ENCODE measurements at regions not wholly inside any gene's neighbourhood (a gene's known extent, or its start where the extent isn't known, plus 50 kb on each side); places are given as distances from the start of the nearest gene placed in this dataset.
"Not testable (repeated sequence)": the region's sequence is repeated elsewhere in the genome, so short reads cannot be mapped to it uniquely, and the experiment has no call there.

GRCh38 chr3:190968616-190969015 is 106.1 kb upstream of the GMNC start:
- no CpG with 5 or more reads among the region's 2 CpGs for WGBS (ENCODE audit: extremely low coverage, insufficient coverage, low lambda C conversion rate)
- no peak overlapping the region for H3K27ac ChIP-seq (ENCODE audit: low read depth, low read length)
- peak; percentile 33 for DNase-seq

GRCh38 chr3:190964931-190965330 is 102.4 kb upstream of the GMNC start:
- not testable (repeated sequence) for H3K23ac ChIP-seq (ENCODE audit: low read length); H3K27me3 ChIP-seq (ENCODE audit: insufficient read depth, low read length, poor library complexity); H2AK5ac ChIP-seq (ENCODE audit: low read length); H3K4ac ChIP-seq (ENCODE audit: low read depth, low read length); H4K8ac ChIP-seq (ENCODE audit: low read depth, low read length); H3K36me3 ChIP-seq (ENCODE audit: control insufficient read depth, insufficient read depth, low read length); H3K4me3 ChIP-seq (ENCODE audit: low read length); H2BK15ac ChIP-seq (replicated peaks; ENCODE audit: low read depth); H2BK5ac ChIP-seq (ENCODE audit: low read length); H3K4me1 ChIP-seq (ENCODE audit: control insufficient read depth, low read depth, low read length); DNase-seq; H3K79me2 ChIP-seq (ENCODE audit: control insufficient read depth, insufficient read depth, low read length); H4K5ac ChIP-seq (ENCODE audit: low read length); H3K79me1 ChIP-seq (ENCODE audit: low read length); H2BK120ac ChIP-seq (ENCODE audit: low read depth, low read length); H3K9ac ChIP-seq (ENCODE audit: low read length); H3K4me2 ChIP-seq (ENCODE audit: low read length); H3K27ac ChIP-seq (ENCODE audit: low read depth, low read length); H3K18ac ChIP-seq (ENCODE audit: low read length)
- WGBS (ENCODE audit: extremely low coverage, insufficient coverage, low lambda C conversion rate): no CpG with 5 or more reads among the region's 20 CpGs
- H3K56ac ChIP-seq (ENCODE audit: low read length): peak overlapping the region; percentile 56

More at GRCh38 chr3:190968616-190969015, 106.1 kb upstream of the GMNC start:
- Histone ChIP-seq H2BK15ac (replicated peaks; ENCODE audit: low read depth) (no peak overlapping the region), H3K9ac (ENCODE audit: low read length) (no peak overlapping the region), H4K8ac (ENCODE audit: low read depth, low read length) (no peak overlapping the region), H3K4ac (ENCODE audit: low read depth, low read length) (no peak overlapping the region), H4K5ac (ENCODE audit: low read length) (no peak overlapping the region), H3K79me1 (ENCODE audit: low read length) (no peaks in the 10 kb centered on the region), H2BK5ac (ENCODE audit: low read length) (no peak overlapping the region), H3K27me3 (ENCODE audit: insufficient read depth, low read length, poor library complexity) (no peaks in the 10 kb centered on the region), H3K36me3 (ENCODE audit: control insufficient read depth, insufficient read depth, low read length) (no peaks in the 10 kb centered on the region), H3K4me1 (ENCODE audit: control insufficient read depth, low read depth, low read length) (no peaks in the 10 kb centered on the region), H3K18ac (ENCODE audit: low read length) (no peak overlapping the region), H3K23ac (ENCODE audit: low read length) (no peak overlapping the region), H3K4me2 (ENCODE audit: low read length) (no peak overlapping the region), H3K56ac (ENCODE audit: low read length) (no peak overlapping the region), H3K4me3 (ENCODE audit: low read length) (no peak overlapping the region), H2BK120ac (ENCODE audit: low read depth, low read length) (no peak overlapping the region), H2AK5ac (ENCODE audit: low read length) (no peak overlapping the region), H3K79me2 (ENCODE audit: control insufficient read depth, insufficient read depth, low read length) (no peaks in the 10 kb centered on the region)

- Histone ChIP-seq H3K27me3 (ENCODE audit: insufficient read depth, low read length, poor library complexity) (no peaks in the 10 kb centered on the region), H3K4ac (ENCODE audit: low read depth, low read length) (no peak overlapping the region), H4K5ac (ENCODE audit: low read length) (no peak overlapping the region), H2BK120ac (ENCODE audit: low read depth, low read length) (no peak overlapping the region), H2BK15ac (replicated peaks; ENCODE audit: low read depth) (no peak overlapping the region), H3K18ac (ENCODE audit: low read length) (no peak overlapping the region), H3K23ac (ENCODE audit: low read length) (no peak overlapping the region), H3K36me3 (ENCODE audit: control insufficient read depth, insufficient read depth, low read length) (no peaks in the 10 kb centered on the region), H3K79me2 (ENCODE audit: control insufficient read depth, insufficient read depth, low read length) (no peaks in the 10 kb centered on the region), H3K27ac (ENCODE audit: low read depth, low read length) (no peak overlapping the region), H3K9ac (ENCODE audit: low read length) (no peak overlapping the region), H4K8ac (ENCODE audit: low read depth, low read length) (no peak overlapping the region), H3K4me3 (ENCODE audit: low read length) (no peak overlapping the region), H3K4me1 (ENCODE audit: control insufficient read depth, low read depth, low read length) (no peaks in the 10 kb centered on the region), H3K56ac (ENCODE audit: low read length) (no peak overlapping the region), H3K79me1 (ENCODE audit: low read length) (no peaks in the 10 kb centered on the region), H2BK5ac (ENCODE audit: low read length) (no peak overlapping the region), H3K4me2 (ENCODE audit: low read length) (no peak overlapping the region), H2AK5ac (ENCODE audit: low read length) (no peak overlapping the region)
- WGBS (ENCODE audit: extremely low coverage, insufficient coverage, low lambda C conversion rate): no CpG with 5 or more reads among the region's 1 CpG
- no peak for DNase-seq
These were observed 96.6 kb upstream of the GMNC start for GRCh38 chr3:190959077-190959476.

GRCh38 chr3:190941694-190942260 is 79.3 kb upstream of the GMNC start:
- no peak overlapping the region for H3K4ac ChIP-seq (ENCODE audit: low read depth, low read length)
- no peak overlapping the region for H2BK120ac ChIP-seq (ENCODE audit: low read depth, low read length)
- no peak overlapping the region for H3K9ac ChIP-seq (ENCODE audit: low read length)
- H3K27ac ChIP-seq (ENCODE audit: low read depth, low read length): no peak overlapping the region
- no peak overlapping the region for H3K23ac ChIP-seq (ENCODE audit: low read length)
- H3K4me2 ChIP-seq (ENCODE audit: low read length): no peak overlapping the region
- H3K18ac ChIP-seq (ENCODE audit: low read length): no peak overlapping the region
- peak; percentile 65 for DNase-seq
- no peak overlapping the region for H2AK5ac ChIP-seq (ENCODE audit: low read length)
- H3K79me2 ChIP-seq (ENCODE audit: control insufficient read depth, insufficient read depth, low read length): no peaks in the 10 kb centered on the region
- H3K4me3 ChIP-seq (ENCODE audit: low read length): no peak overlapping the region
- H3K27me3 ChIP-seq (ENCODE audit: insufficient read depth, low read length, poor library complexity): no peaks in the 10 kb centered on the region
- no peak overlapping the region for H2BK15ac ChIP-seq (replicated peaks; ENCODE audit: low read depth)
- H4K8ac ChIP-seq (ENCODE audit: low read depth, low read length): no peak overlapping the region
- no CpG with 5 or more reads among the region's 5 CpGs for WGBS (ENCODE audit: extremely low coverage, insufficient coverage, low lambda C conversion rate)
- peaks cover 2% of the 10 kb centered on the region for H3K4me1 ChIP-seq (ENCODE audit: control insufficient read depth, low read depth, low read length)
- H2BK5ac ChIP-seq (ENCODE audit: low read length): no peak overlapping the region
- no peak overlapping the region for H3K56ac ChIP-seq (ENCODE audit: low read length)
- no peaks in the 10 kb centered on the region for H3K36me3 ChIP-seq (ENCODE audit: control insufficient read depth, insufficient read depth, low read length)
- no peaks in the 10 kb centered on the region for H3K79me1 ChIP-seq (ENCODE audit: low read length)
- no peak overlapping the region for H4K5ac ChIP-seq (ENCODE audit: low read length)

- peak; percentile 22 for DNase-seq
- H3K4me1 ChIP-seq (ENCODE audit: control insufficient read depth, low read depth, low read length); H3K4ac ChIP-seq (ENCODE audit: low read depth, low read length); H3K4me2 ChIP-seq (ENCODE audit: low read length); H2BK120ac ChIP-seq (ENCODE audit: low read depth, low read length); H2AK5ac ChIP-seq (ENCODE audit: low read length); H3K56ac ChIP-seq (ENCODE audit: low read length); H4K8ac ChIP-seq (ENCODE audit: low read depth, low read length); H3K79me1 ChIP-seq (ENCODE audit: low read length); H2BK5ac ChIP-seq (ENCODE audit: low read length); H3K27ac ChIP-seq (ENCODE audit: low read depth, low read length); H3K79me2 ChIP-seq (ENCODE audit: control insufficient read depth, insufficient read depth, low read length); H3K27me3 ChIP-seq (ENCODE audit: insufficient read depth, low read length, poor library complexity); H2BK15ac ChIP-seq (replicated peaks; ENCODE audit: low read depth); H3K23ac ChIP-seq (ENCODE audit: low read length); H3K4me3 ChIP-seq (ENCODE audit: low read length); H3K18ac ChIP-seq (ENCODE audit: low read length); H4K5ac ChIP-seq (ENCODE audit: low read length); H3K9ac ChIP-seq (ENCODE audit: low read length); H3K36me3 ChIP-seq (ENCODE audit: control insufficient read depth, insufficient read depth, low read length): not testable (repeated sequence)
- no CpG with 5 or more reads among the region's 9 CpGs for WGBS (ENCODE audit: extremely low coverage, insufficient coverage, low lambda C conversion rate)
These were observed 72.1 kb upstream of the GMNC start for GRCh38 chr3:190934616-190935015.

GRCh38 chr3:190926619-190927018 is 64.1 kb upstream of the GMNC start:
- Histone ChIP-seq H3K4me1 (ENCODE audit: control insufficient read depth, low read depth, low read length) (no peaks in the 10 kb centered on the region), H3K79me1 (ENCODE audit: low read length) (no peaks in the 10 kb centered on the region), H3K4me2 (ENCODE audit: low read length) (no peak overlapping the region), H2BK15ac (replicated peaks; ENCODE audit: low read depth) (no peak overlapping the region), H3K79me2 (ENCODE audit: control insufficient read depth, insufficient read depth, low read length) (no peaks in the 10 kb centered on the region), H3K18ac (ENCODE audit: low read length) (no peak overlapping the region), H4K8ac (ENCODE audit: low read depth, low read length) (no peak overlapping the region), H4K5ac (ENCODE audit: low read length) (no peak overlapping the region), H3K36me3 (ENCODE audit: control insufficient read depth, insufficient read depth, low read length) (no peaks in the 10 kb centered on the region), H3K27me3 (ENCODE audit: insufficient read depth, low read length, poor library complexity) (no peaks in the 10 kb centered on the region), H3K9ac (ENCODE audit: low read length) (no peak overlapping the region), H2BK120ac (ENCODE audit: low read depth, low read length) (no peak overlapping the region), H3K4ac (ENCODE audit: low read depth, low read length) (no peak overlapping the region), H3K4me3 (ENCODE audit: low read length) (no peak overlapping the region), H3K56ac (ENCODE audit: low read length) (no peak overlapping the region), H3K23ac (ENCODE audit: low read length) (no peak overlapping the region), H2AK5ac (ENCODE audit: low read length) (no peak overlapping the region), H2BK5ac (ENCODE audit: low read length) (no peak overlapping the region), H3K27ac (ENCODE audit: low read depth, low read length) (no peak overlapping the region)
- no CpG with 5 or more reads among the region's 3 CpGs for WGBS (ENCODE audit: extremely low coverage, insufficient coverage, low lambda C conversion rate)
- no peak for DNase-seq

All from mesendoderm (in vitro differentiated cells).